ENCODE measurements at regions not wholly inside any gene's neighbourhood (a gene's known extent, or its start where the extent isn't known, plus 50 kb on each side); places are given as distances from the start of the nearest gene placed in this dataset.

DNA sequence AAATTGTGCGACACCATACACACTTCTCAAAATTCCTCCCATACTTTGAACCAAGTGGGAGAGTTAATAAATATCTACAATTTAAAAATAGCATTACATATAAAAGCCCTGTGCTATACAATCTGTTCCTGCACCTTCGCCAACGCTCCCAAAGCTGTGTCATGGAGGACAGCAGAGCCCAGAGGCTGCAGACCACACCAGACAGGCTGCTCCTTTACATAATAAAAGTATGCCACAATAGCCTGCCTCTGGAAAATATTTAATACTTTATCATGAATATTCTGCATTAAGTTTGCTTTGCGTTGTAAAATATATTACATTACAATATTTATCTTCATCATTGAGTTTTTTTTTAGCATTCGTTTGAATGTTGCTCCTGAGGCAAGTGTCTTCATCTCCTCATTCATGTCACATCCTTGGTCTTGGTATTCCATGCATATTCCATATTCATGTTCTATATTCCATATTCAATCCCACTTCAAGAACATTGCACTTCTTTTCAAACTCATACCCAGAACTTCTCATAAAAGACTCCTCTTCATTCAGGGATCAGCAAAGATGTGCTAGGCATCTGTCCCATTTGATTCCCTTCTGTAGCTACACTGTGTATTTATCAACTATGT is 663.9 kb downstream of the POM121L12 start:
- no peaks in the 10 kb centered on the region for H3K27me3 ChIP-seq (ENCODE audit: control insufficient read depth in 2 of 2, insufficient read depth in 2 of 2, low read length in 2 of 2)
- intact Hi-C loops (cut with micrococcal nuclease) (no loop called here), in situ Hi-C loops (cut with MboI) (no loop called here)
- H3K9me3 ChIP-seq (replicated peaks; ENCODE audit: control insufficient read depth, insufficient read depth, low read depth, low read length): no peaks in the 10 kb centered on the region
- TF ChIP-seq CHD4 (IDR thresholded peaks at IDR 0.05; ENCODE audit: insufficient read depth, insufficient replicate concordance, low read depth, low read length, poor library complexity, severe bottlenecking) (no peak), SIX5 (IDR thresholded peaks at IDR 0.05; ENCODE audit: borderline replicate concordance in 1 of 2, insufficient read depth in 1 of 2, low read depth in 1 of 2, low read length in 2 of 2) (no peak), RCOR1 (IDR thresholded peaks at IDR 0.05; ENCODE audit: borderline replicate concordance in 1 of 2, low read depth in 2 of 2, low read length in 2 of 2) (no peak), FOXA1 (IDR thresholded peaks at IDR 0.05; ENCODE audit: borderline replicate concordance) (no peak), ZNF583 (CRISPR knock-in tag; IDR thresholded peaks at IDR 0.05) (no peak), ATF1 (CRISPR knock-in tag; IDR thresholded peaks at IDR 0.05) (no peak), ATF1 (tag; IDR thresholded peaks at IDR 0.05) (no peak), ZBTB17 (CRISPR knock-in tag; IDR thresholded peaks at IDR 0.05) (no peak), ZNF165 (CRISPR knock-in tag; IDR thresholded peaks at IDR 0.05; ENCODE audit: borderline replicate concordance) (no peak), TAF9B (IDR thresholded peaks at IDR 0.05; ENCODE audit: partially characterized antibody) (no peak)
- ATAC-seq: no peak
- FAIRE-seq: no peak
- CTCF ChIA-PET (ENCODE audit: low intra/inter-chr PET ratio): no interaction called here
- no peak overlapping the region for H3K9ac ChIP-seq (ENCODE audit: insufficient read depth in 1 of 2, low read depth in 2 of 2, low read length in 2 of 2)
- H2AFZ ChIP-seq (ENCODE audit: low read depth, low read length): no peak overlapping the region
- DNase-seq (ENCODE audit: extremely low read depth in 1 of 4, low spot score in 3 of 4): no peak
- H3K36me3 ChIP-seq (ENCODE audit: control insufficient read depth, insufficient read depth, low read length): no peaks in the 10 kb centered on the region
- POLR2A ChIA-PET: no interaction called here
- no peaks in the 10 kb centered on the region for H3K79me2 ChIP-seq (ENCODE audit: control insufficient read depth, insufficient read depth, low read length)
- H4K20me1 ChIP-seq (replicated peaks; ENCODE audit: control insufficient read depth, insufficient read depth, low read length): no peaks in the 10 kb centered on the region
- H3K9me1 ChIP-seq (ENCODE audit: control insufficient read depth, insufficient read depth, low read length): no peaks in the 10 kb centered on the region
- H3K4me2 ChIP-seq (ENCODE audit: insufficient read depth, low read length): no peak overlapping the region
- H3K4me3 ChIP-seq: no peak overlapping the region
- no peaks in the 10 kb centered on the region for H3K4me1 ChIP-seq (replicated peaks in 1 of 2; ENCODE audit: control insufficient read depth in 2 of 2, insufficient read depth in 2 of 2, low read length in 2 of 2)
- no TSS peak for BruUV-seq (replicated peaks)
- no peak overlapping the region for H3K27ac ChIP-seq (ENCODE audit: extremely low read depth, low read depth, low read length)
- 51% methylated on average over 5 of the region's 5 CpGs for WGBS (ENCODE audit: insufficient coverage, low coverage, missing lambda C conversion rate)
